ENCODE measurements at regions not wholly inside any gene's neighbourhood (a gene's known extent, or its start where the extent isn't known, plus 50 kb on each side); places are given as distances from the start of the nearest gene placed in this dataset.
"Not testable (repeated sequence)": the region's sequence is repeated elsewhere in the genome, so short reads cannot be mapped to it uniquely, and the experiment has no call there.

- no peak for DNase-seq (ENCODE audit: low read depth)
- no peak overlapping the region for H3K4me3 ChIP-seq (ENCODE audit: low read length)
- TF ChIP-seq, protein P1, sequence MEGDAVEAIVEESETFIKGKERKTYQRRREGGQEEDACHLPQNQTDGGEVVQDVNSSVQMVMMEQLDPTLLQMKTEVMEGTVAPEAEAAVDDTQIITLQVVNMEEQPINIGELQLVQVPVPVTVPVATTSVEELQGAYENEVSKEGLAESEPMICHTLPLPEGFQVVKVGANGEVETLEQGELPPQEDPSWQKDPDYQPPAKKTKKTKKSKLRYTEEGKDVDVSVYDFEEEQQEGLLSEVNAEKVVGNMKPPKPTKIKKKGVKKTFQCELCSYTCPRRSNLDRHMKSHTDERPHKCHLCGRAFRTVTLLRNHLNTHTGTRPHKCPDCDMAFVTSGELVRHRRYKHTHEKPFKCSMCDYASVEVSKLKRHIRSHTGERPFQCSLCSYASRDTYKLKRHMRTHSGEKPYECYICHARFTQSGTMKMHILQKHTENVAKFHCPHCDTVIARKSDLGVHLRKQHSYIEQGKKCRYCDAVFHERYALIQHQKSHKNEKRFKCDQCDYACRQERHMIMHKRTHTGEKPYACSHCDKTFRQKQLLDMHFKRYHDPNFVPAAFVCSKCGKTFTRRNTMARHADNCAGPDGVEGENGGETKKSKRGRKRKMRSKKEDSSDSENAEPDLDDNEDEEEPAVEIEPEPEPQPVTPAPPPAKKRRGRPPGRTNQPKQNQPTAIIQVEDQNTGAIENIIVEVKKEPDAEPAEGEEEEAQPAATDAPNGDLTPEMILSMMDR (IDR thresholded peaks at IDR 0.05; ENCODE audit: insufficient read depth, low read depth, low read length, missing control alignments), result no peak
Observed at GRCh38 chr2:107534926-107535325, 291.8 kb upstream of the RGPD4 start.

GRCh38 chr2:107535905-107536689 is 290.6 kb upstream of the RGPD4 start:
- H3K4me3 ChIP-seq (ENCODE audit: low read length); DNase-seq (ENCODE audit: low read depth): not testable (repeated sequence)

DNA sequence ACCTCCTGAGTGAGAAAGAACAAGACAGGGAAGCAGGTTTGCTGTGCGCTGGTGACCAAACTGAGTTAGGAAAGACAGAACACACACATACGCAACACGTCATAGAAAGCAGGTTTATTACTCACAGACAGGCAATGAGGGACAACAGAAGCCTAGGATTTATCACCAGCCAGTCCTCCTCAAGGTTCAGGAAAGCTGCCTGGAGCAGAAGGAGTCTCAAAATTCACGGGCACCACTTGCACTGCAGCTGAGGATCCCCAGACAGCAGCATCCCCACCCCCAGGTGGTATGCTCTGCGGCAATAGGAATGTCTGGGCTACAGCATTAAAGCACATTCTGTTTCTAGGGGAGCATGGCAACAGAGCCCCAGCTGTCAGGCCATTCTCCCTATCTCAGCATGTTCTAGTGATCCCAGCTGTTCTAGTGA is 284.4 kb upstream of the RGPD4 start:
- no peak overlapping the region for H3K4me3 ChIP-seq (ENCODE audit: low read length)
- TF ChIP-seq, protein P1 (IDR thresholded peaks at IDR 0.05; ENCODE audit: insufficient read depth, low read depth, low read length, missing control alignments), result no peak
- DNase-seq (ENCODE audit: low read depth), result peak; percentile 34

DNA sequence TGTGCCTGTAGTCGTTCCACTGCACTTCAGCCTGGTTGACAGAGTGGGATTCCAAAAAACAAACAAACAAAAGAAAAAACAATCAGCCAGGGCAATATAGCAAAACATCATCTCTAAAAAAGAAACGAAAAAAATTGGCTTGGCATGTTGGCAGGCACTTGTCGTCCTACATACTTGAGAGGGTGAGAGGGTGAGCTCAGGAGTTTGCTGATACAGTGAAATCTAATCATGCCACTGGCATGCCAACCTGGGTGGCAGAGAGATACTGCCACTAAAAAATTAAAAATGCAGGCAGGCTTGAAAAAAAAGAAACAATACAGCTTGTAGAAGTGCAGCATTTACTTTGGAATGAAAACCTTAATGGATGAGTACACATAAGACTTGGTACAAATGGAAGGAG is 282.9 kb upstream of the RGPD4 start:
- no peak for DNase-seq (ENCODE audit: low read depth)
- H3K4me3 ChIP-seq (ENCODE audit: low read length), result no peak overlapping the region
- TF ChIP-seq, protein P1 (IDR thresholded peaks at IDR 0.05; ENCODE audit: insufficient read depth, low read depth, low read length, missing control alignments), result no peak

DNA sequence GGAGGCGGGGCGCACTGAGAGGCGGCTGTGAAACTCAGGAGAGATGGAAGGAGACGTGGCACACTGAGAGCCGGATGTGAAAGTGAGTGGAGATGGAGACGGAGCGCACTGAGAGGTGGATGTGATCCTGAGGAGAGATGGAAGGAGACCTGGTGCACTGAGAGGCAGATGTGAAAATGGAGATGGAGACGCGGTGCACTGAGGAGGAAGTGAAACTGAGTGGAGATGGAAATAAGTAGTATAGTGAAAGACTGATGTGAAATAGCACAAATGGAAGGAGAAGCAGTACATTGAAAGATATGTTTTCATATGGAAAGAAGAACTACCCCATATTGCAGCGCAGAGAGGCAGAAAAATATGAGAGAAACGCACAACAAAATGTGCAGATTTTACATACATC is 281.6 kb upstream of the RGPD4 start:
- TF ChIP-seq, protein P1 (IDR thresholded peaks at IDR 0.05; ENCODE audit: insufficient read depth, low read depth, low read length, missing control alignments), result no peak
- no peak for DNase-seq (ENCODE audit: low read depth)
- no peak overlapping the region for H3K4me3 ChIP-seq (ENCODE audit: low read length)

DNA sequence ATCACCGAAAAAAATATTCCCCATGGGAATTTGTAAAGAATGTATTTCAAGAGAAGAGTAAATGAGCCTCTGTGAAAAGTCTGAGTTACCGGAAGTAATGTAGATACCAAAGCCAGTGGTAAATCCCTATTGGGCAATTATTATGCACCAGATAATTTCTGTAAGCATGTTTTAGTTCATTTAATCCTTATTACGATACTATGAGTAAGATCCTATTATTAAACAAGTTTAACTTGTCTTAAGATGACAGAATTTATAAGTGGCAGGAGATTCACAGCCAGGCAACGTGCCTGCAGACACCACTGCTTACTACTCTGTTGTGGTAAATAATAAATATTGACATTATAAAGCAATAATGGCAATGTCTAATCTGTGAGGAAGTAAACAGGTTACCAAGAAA is 280.8 kb upstream of the RGPD4 start:
- TF ChIP-seq, protein P1 (IDR thresholded peaks at IDR 0.05; ENCODE audit: insufficient read depth, low read depth, low read length, missing control alignments), result no peak
- DNase-seq (ENCODE audit: low read depth), result peak; percentile 26
- H3K4me3 ChIP-seq (ENCODE audit: low read length), result no peak overlapping the region

GRCh38 chr2:107548216-107548615 is 278.5 kb upstream of the RGPD4 start:
- no peak for DNase-seq (ENCODE audit: low read depth)

More at GRCh38 chr2:107548216-107548615, 278.5 kb upstream of the RGPD4 start:
- TF ChIP-seq, protein P1 (IDR thresholded peaks at IDR 0.05; ENCODE audit: insufficient read depth, low read depth, low read length, missing control alignments), result no peak
- H3K4me3 ChIP-seq (ENCODE audit: low read length), result no peak overlapping the region

All from epithelial cell of esophagus (primary cell).